ENCODE measurements at regions not wholly inside any gene's neighbourhood (a gene's known extent, or its start where the extent isn't known, plus 50 kb on each side); places are given as distances from the start of the nearest gene placed in this dataset.

DNA sequence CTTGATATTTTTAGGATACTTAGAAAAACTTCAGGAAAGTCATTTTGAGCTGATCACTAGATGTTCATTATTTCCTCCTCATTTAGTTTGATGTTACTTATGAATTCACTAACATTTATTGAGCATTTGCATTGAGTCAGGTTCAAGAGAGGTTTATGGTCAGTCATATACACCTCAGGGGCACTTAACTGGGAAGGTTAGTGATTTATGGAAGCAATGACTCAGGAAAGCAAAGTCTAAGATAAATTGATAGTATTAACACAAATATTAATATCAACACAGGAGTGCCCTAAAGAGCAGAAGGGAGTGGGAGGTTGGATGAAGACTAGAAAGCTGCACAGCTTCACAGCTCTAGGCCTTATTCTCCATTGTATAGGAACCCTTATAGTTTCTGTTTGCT is 177.0 kb upstream of the TNFAIP3 start:
- TF ChIP-seq, protein P1, sequence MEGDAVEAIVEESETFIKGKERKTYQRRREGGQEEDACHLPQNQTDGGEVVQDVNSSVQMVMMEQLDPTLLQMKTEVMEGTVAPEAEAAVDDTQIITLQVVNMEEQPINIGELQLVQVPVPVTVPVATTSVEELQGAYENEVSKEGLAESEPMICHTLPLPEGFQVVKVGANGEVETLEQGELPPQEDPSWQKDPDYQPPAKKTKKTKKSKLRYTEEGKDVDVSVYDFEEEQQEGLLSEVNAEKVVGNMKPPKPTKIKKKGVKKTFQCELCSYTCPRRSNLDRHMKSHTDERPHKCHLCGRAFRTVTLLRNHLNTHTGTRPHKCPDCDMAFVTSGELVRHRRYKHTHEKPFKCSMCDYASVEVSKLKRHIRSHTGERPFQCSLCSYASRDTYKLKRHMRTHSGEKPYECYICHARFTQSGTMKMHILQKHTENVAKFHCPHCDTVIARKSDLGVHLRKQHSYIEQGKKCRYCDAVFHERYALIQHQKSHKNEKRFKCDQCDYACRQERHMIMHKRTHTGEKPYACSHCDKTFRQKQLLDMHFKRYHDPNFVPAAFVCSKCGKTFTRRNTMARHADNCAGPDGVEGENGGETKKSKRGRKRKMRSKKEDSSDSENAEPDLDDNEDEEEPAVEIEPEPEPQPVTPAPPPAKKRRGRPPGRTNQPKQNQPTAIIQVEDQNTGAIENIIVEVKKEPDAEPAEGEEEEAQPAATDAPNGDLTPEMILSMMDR (conservative IDR thresholded peaks at IDR 0.05; ENCODE audit: low read depth, low read length): no peak
- no peak for TF ChIP-seq EZH2 (IDR thresholded peaks at IDR 0.05; ENCODE audit: low read length, unreplicated experiment)

All from PC-3 (cell line).